GM12875 (cell line): ENCODE measurements at regions not wholly inside any gene's neighbourhood (a gene's known extent, or its start where the extent isn't known, plus 50 kb on each side); places are given as distances from the start of the nearest gene placed in this dataset.

Source experiments
- H3K4me3 ChIP-seq: one replicate; pipeline ENCODE4 v1.5.1; 2011; ENCODE audit warnings: low read depth, low read length, control low read depth
- CTCF ChIP-seq: IDR thresholded peaks from 2 replicates; pipeline ENCODE4 v1.5.1; 2011; ENCODE audit warnings: low read depth, mild to moderate bottlenecking, control low read depth, inconsistent platforms, low read length, moderate library complexity, borderline replicate concordance; ENCODE audit not compliant: insufficient read depth

- no peak for TF ChIP-seq CTCF
- H3K4me3 ChIP-seq: no peak overlapping the region
Measured at GRCh38 chr6:119612911-119613381, 263.4 kb upstream of the MAN1A1 start.

- H3K4me3 ChIP-seq: no peak overlapping the region
- TF ChIP-seq CTCF: no peak
Measured at GRCh38 chr6:119612176-119612891, 262.8 kb upstream of the MAN1A1 start.

GRCh38 chr6:119610754-119611153, 261.2 kb upstream of the MAN1A1 start:
- no peak overlapping the region for H3K4me3 ChIP-seq
- TF ChIP-seq CTCF: no peak

- H3K4me3 ChIP-seq: no peak overlapping the region
- TF ChIP-seq CTCF: no peak
Measured at GRCh38 chr6:119610265-119610664, 260.7 kb upstream of the MAN1A1 start.

GRCh38 chr6:119609865-119610264, 260.3 kb upstream of the MAN1A1 start:
- TF ChIP-seq CTCF: no peak

GRCh38 chr6:119608994-119609393, 259.4 kb upstream of the MAN1A1 start:
- TF ChIP-seq CTCF: no peak
- H3K4me3 ChIP-seq: no peak overlapping the region

More at GRCh38 chr6:119609865-119610264, 260.3 kb upstream of the MAN1A1 start:
- H3K4me3 ChIP-seq: no peak overlapping the region

GRCh38 chr6:119604124-119604523, 254.6 kb upstream of the MAN1A1 start:
- H3K4me3 ChIP-seq: no peak overlapping the region
- no peak for TF ChIP-seq CTCF
